Peyer's patch (tissue), 4 donors: ENCODE measurements at regions not wholly inside any gene's neighbourhood (a gene's known extent, or its start where the extent isn't known, plus 50 kb on each side); places are given as distances from the start of the nearest gene placed in this dataset.

Experiments
- DNase-seq, 3 donors: peaks; one replicate each; pipeline ENCODE4 v3.0.0-alpha.2; 2017 to 2019
- H3K27ac ChIP-seq, 4 donors: fragments of 200-600 bp; sonication (generic); one replicate each; pipeline ENCODE4 v1.5.1; 2016 to 2019
- H3K27me3 ChIP-seq, 2 donors: fragments of 200-600 bp; sonication (generic); one replicate each; pipeline ENCODE4 v1.5.1; 2019
- H3K36me3 ChIP-seq, 3 donors: fragments of 200-600 bp; sonication (generic); one replicate each; pipeline ENCODE4 v1.5.1; 2016 to 2019
- H3K4me1 ChIP-seq, 4 donors: fragments of 200-600 bp; sonication (generic); one replicate each; pipeline ENCODE4 v1.5.1; 2016 to 2019
- H3K4me3 ChIP-seq, 4 donors: fragments of 200-600 bp; sonication (generic); 1 replicate in 3 of 4; 2 replicates in 1 of 4; pipeline ENCODE4 v1.5.1; 2016 to 2019; ENCODE audit warnings: mild to moderate bottlenecking in 1 of 4
- H3K9me3 ChIP-seq, 4 donors: fragments of 200-600 bp; sonication (generic); one replicate each; pipeline ENCODE4 v1.5.1; 2016 to 2019; ENCODE audit warnings: mild to moderate bottlenecking in 1 of 4
- POLR2A ChIP-seq, 2 donors: fragments of 450-650 bp; IDR thresholded peaks; one replicate each; pipeline ENCODE4 v1.5.1; 2017; ENCODE audit warnings: antibody characterized with exemption in 2 of 2, mild to moderate bottlenecking in 2 of 2, moderate library complexity in 2 of 2
- TF ChIP-seq, protein P1 (sequence below), 6 experiments: fragments of 450-650 bp in 4 of 6; fragments of 200-600 bp in 2 of 6; sonication (generic) in 1 of 6; IDR thresholded peaks; one replicate each; pipeline ENCODE4 v1.5.1; 2017 to 2019; ENCODE audit warnings: antibody characterized with exemption in 6 of 6, mild to moderate bottlenecking in 3 of 6, moderate library complexity in 1 of 6

DNA sequence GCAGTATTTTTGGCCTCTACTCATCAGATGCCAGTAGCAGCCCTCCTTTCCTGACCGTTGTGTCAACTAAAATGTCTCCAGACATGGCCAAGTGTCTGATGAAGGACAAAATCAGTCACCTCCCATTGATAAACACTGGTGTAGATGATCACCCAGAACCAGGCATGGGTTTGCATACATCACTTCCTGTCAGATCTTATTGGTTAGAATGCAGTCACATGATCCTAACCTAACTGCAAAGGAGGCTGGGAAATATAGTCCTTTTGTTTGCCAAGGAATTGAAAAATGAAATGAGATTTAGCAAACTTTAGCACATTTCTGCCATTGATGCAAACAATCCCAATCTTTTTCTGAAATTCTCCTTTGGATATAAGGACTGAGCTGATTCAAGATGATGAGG is 141.4 kb downstream of the BUB3 start:
- Histone ChIP-seq H3K27ac (no peak overlapping the region), H3K36me3 (no peaks in the 10 kb centered on the region), H3K4me3 (no peak overlapping the region), H3K27me3 (no peaks in the 10 kb centered on the region), H3K9me3 (no peaks in the 10 kb centered on the region), H3K4me1 (no peaks in the 10 kb centered on the region)
- TF ChIP-seq, protein P1, sequence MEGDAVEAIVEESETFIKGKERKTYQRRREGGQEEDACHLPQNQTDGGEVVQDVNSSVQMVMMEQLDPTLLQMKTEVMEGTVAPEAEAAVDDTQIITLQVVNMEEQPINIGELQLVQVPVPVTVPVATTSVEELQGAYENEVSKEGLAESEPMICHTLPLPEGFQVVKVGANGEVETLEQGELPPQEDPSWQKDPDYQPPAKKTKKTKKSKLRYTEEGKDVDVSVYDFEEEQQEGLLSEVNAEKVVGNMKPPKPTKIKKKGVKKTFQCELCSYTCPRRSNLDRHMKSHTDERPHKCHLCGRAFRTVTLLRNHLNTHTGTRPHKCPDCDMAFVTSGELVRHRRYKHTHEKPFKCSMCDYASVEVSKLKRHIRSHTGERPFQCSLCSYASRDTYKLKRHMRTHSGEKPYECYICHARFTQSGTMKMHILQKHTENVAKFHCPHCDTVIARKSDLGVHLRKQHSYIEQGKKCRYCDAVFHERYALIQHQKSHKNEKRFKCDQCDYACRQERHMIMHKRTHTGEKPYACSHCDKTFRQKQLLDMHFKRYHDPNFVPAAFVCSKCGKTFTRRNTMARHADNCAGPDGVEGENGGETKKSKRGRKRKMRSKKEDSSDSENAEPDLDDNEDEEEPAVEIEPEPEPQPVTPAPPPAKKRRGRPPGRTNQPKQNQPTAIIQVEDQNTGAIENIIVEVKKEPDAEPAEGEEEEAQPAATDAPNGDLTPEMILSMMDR (IDR thresholded peaks at IDR 0.05), result no peak
- no peak for TF ChIP-seq POLR2A (IDR thresholded peaks at IDR 0.05)
- no peak for DNase-seq

DNA sequence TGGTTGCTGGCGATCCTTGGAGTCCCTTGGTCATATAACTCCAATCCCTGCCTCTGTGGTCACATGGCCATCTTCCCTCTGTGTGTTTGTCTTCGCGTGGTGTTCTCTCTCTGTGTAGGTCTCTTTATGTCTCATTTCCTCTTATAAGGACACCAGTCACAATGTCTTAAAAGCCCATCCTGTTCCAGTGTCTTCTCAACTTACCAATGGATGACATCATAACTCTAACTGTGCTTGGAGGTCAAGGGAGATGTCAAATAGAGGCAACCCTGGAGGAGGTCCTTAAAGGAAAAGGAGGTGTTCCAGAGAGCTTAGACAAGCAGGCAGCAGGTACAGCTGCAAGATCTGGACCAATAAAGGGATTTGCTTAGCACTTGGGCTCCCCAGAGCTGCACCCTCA is 143.0 kb downstream of the BUB3 start:
- TF ChIP-seq POLR2A (IDR thresholded peaks at IDR 0.05), result no peak
- TF ChIP-seq, protein P1 (IDR thresholded peaks at IDR 0.05), result no peak
- no peak overlapping the region for H3K27ac ChIP-seq
- no peaks in the 10 kb centered on the region for H3K27me3 ChIP-seq
- no peak for DNase-seq
- no peaks in the 10 kb centered on the region for H3K9me3 ChIP-seq
- H3K36me3 ChIP-seq, result no peaks in the 10 kb centered on the region
- no peak overlapping the region for H3K4me3 ChIP-seq
- H3K4me1 ChIP-seq, result no peaks in the 10 kb centered on the region

DNA sequence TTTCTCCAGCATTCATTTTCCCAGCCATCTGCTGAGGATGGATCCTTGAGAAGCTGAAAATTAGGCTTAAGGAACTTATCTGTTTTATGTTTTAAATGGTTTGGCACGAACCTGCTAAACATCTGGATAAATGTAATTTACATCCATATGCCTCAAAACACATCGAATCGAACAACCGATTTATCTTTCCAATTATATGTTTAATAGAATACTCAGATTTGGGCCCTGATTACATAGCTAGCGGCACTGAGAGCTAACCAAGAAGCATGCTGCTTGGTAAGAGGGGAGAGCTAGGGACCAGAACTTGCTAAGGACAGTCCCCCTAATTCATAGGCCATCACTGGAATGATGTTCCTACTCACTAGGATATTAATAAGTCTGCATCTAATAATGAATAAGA is 144.4 kb downstream of the BUB3 start:
- no peak overlapping the region for H3K27ac ChIP-seq
- TF ChIP-seq, protein P1 (IDR thresholded peaks at IDR 0.05), result no peak
- TF ChIP-seq POLR2A (IDR thresholded peaks at IDR 0.05), result no peak
- H3K4me3 ChIP-seq, result no peak overlapping the region
- H3K4me1 ChIP-seq, result no peaks in the 10 kb centered on the region
- H3K9me3 ChIP-seq, result no peaks in the 10 kb centered on the region
- H3K36me3 ChIP-seq, result no peaks in the 10 kb centered on the region
- no peak for DNase-seq
- no peaks in the 10 kb centered on the region for H3K27me3 ChIP-seq

DNA sequence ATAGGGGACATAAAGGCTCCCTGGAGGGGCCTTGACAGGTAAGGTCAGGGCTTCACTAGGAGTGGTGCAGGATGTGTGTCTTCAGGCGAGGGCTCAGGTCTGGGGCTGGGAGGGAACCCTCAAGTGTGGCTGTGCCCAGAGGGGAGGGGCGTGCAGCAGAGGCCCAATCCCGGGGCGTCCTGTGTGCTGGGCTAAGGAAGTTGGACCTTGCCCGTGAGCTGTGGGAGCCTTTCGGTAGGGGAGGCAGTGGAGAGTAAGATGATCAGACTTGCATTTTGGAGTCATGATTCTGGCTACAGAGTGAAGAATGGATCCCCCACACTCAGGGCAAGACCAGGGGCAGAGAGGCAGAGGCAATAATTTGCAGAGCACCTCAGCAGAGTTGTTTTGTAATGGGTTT is 145.4 kb downstream of the BUB3 start:
- no peak overlapping the region for H3K27ac ChIP-seq
- H3K4me1 ChIP-seq, result no peaks in the 10 kb centered on the region
- no peaks in the 10 kb centered on the region for H3K9me3 ChIP-seq
- TF ChIP-seq, protein P1 (IDR thresholded peaks at IDR 0.05), result no peak
- TF ChIP-seq POLR2A (IDR thresholded peaks at IDR 0.05), result no peak
- no peak for DNase-seq
- H3K4me3 ChIP-seq, result no peak overlapping the region
- no peaks in the 10 kb centered on the region for H3K27me3 ChIP-seq
- H3K36me3 ChIP-seq, result no peaks in the 10 kb centered on the region

DNA sequence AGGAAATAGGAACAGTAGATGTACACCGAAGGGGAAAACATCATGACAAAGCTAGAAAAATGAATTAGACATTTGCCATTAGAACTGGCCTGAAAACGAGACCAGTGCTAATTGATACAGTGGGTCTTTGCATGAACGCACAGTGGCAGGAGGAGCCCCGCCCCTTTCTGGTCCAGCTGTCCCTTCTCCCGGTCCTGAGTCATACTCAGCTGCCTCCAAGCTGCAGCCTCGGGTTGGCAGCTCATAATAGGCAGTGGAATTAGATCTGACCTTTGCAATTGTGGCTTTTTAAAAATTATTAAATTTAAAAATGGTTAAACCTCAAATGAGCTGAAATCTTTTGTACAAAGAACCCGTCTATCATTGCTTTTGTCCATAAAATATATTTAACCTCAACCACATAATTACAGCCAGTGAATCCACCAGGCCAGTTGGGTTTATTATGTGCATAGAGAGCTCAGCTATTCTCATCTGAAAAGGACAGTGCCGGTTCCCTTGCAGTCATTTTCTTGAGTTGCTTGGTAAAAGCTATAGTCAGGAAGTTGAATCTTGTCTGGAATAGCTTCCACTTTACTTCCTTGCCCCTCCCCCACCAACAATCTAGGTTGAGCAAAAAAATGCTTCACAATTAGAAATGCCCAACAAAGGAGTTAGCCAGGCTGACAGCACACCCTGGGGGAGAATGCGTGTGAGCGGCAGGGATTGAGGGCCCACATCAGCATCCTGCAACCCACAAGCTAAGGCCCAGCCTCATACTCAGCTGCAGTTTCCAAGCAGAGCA is 147.1 kb downstream of the BUB3 start:
- no peaks in the 10 kb centered on the region for H3K27me3 ChIP-seq
- no peaks in the 10 kb centered on the region for H3K36me3 ChIP-seq
- DNase-seq, result no peak
- H3K4me1 ChIP-seq, result no peaks in the 10 kb centered on the region
- H3K27ac ChIP-seq, result no peak overlapping the region
- TF ChIP-seq, protein P1 (IDR thresholded peaks at IDR 0.05), result no peak
- no peak for TF ChIP-seq POLR2A (IDR thresholded peaks at IDR 0.05)
- H3K9me3 ChIP-seq, result no peaks in the 10 kb centered on the region
- no peak overlapping the region for H3K4me3 ChIP-seq
